ENCODE measurements at regions not wholly inside any gene's neighbourhood (a gene's known extent, or its start where the extent isn't known, plus 50 kb on each side); places are given as distances from the start of the nearest gene placed in this dataset.

DNA sequence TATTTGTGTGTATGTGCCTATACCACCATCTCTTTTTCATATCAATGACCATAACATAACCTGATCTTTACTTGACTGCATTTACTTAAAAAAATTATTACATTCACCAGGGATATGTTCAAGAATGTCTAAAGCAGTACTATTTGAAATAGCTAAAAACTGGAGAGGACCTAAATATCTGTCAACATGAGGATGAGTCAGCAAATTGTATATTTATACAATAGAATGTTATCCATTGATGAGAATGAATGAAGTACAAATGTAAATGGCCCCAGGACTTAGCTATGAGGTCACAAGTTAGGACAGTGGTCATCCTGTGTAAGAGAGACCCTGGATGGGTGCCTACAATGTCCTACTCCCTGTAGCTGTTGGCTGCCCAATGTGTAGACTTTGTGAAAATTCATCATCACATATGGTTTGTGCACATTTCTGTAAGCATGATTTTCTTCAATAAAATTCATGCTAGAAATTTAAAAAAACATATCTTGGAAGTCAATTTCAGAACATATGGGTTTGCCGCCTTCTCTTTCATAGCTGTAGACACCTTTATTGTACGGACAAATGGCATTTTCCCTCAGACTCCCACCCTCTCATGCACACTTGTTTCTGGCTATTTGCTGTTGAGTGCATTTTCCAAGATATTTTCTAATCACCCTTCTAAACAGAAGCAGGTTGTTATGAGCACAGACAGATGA lies 202.4 kb downstream of the CDH26 start:
- Histone ChIP-seq H3K36me3 (ENCODE audit: low read depth) (no peaks in the 10 kb centered on the region), H3K4me3 (no peak overlapping the region), H3K4me1 (ENCODE audit: low read depth) (no peaks in the 10 kb centered on the region), H3K9me3 (no peaks in the 10 kb centered on the region)
- no peak for ATAC-seq
- intact Hi-C loops (cut with DNase I, micrococcal nuclease): no loop called here
- no peak for DNase-seq
- TF ChIP-seq, protein P1, sequence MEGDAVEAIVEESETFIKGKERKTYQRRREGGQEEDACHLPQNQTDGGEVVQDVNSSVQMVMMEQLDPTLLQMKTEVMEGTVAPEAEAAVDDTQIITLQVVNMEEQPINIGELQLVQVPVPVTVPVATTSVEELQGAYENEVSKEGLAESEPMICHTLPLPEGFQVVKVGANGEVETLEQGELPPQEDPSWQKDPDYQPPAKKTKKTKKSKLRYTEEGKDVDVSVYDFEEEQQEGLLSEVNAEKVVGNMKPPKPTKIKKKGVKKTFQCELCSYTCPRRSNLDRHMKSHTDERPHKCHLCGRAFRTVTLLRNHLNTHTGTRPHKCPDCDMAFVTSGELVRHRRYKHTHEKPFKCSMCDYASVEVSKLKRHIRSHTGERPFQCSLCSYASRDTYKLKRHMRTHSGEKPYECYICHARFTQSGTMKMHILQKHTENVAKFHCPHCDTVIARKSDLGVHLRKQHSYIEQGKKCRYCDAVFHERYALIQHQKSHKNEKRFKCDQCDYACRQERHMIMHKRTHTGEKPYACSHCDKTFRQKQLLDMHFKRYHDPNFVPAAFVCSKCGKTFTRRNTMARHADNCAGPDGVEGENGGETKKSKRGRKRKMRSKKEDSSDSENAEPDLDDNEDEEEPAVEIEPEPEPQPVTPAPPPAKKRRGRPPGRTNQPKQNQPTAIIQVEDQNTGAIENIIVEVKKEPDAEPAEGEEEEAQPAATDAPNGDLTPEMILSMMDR (IDR thresholded peaks at IDR 0.05): no peak

GRCh38 chr20:60167812-60168211 lies 209.6 kb downstream of the CDH26 start:
- ATAC-seq (no peak), DNase-seq (no peak)
- TF ChIP-seq, protein P1 (IDR thresholded peaks at IDR 0.05): no peak
- intact Hi-C loops (cut with DNase I, micrococcal nuclease): no loop called here
- H3K4me3 ChIP-seq: no peak overlapping the region
- no peaks in the 10 kb centered on the region for H3K4me1 ChIP-seq (ENCODE audit: low read depth)
- no peaks in the 10 kb centered on the region for H3K9me3 ChIP-seq
- no peaks in the 10 kb centered on the region for H3K36me3 ChIP-seq (ENCODE audit: low read depth)

DNA sequence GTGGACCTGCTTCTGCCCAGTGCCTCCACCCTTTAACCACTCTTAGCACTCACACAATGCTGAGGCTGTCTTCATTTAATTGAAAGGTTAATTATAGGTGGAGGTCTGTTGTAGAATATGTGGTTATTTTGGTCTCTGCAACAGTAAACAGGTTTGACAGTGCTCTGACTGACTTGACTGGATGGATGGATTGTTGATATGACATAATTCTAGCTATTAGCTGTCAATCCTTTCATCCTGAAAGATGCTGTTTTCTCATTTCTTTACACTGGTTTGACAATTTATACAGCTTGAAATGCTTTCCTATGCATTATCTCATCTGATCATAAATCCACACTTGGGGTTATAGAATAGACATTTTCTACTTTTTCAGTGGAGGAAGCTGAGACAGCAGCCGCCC lies 210.7 kb downstream of the CDH26 start:
- no peak for DNase-seq
- intact Hi-C loops (cut with DNase I, micrococcal nuclease): no loop called here

DNA sequence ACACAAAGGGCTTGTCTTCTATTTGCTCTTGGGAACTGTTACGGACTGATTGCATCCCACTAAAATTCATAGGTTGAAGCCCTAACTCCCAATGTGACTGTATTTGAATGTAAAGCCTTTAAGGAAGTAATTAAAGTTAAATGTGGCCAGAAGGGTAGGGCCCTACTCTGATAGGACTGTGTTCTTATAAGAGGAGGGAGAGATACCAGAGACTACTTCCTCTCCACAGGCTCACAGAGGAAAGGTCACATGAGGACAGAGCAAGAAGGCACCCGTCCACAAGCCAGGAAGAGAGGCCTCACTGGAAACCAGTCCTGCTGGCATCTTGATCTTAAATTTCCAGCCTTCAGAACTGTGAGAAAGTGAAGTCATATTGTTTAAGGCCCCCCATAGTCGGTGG lies 211.9 kb downstream of the CDH26 start:
- intact Hi-C loops (cut with DNase I, micrococcal nuclease): no loop called here
- no peaks in the 10 kb centered on the region for H3K4me1 ChIP-seq (ENCODE audit: low read depth)
- TF ChIP-seq, protein P1 (IDR thresholded peaks at IDR 0.05): no peak
- no peak overlapping the region for H3K4me3 ChIP-seq
- H3K36me3 ChIP-seq (ENCODE audit: low read depth): no peaks in the 10 kb centered on the region
- DNase-seq (no peak), ATAC-seq (peak; percentile 59)
- no peaks in the 10 kb centered on the region for H3K9me3 ChIP-seq

More for the DNA sequence above, 210.7 kb downstream of the CDH26 start:
- no peaks in the 10 kb centered on the region for H3K36me3 ChIP-seq (ENCODE audit: low read depth)
- no peak for ATAC-seq
- TF ChIP-seq, protein P1 (IDR thresholded peaks at IDR 0.05): no peak
- H3K4me1 ChIP-seq (ENCODE audit: low read depth): no peaks in the 10 kb centered on the region
- H3K9me3 ChIP-seq: no peaks in the 10 kb centered on the region
- H3K4me3 ChIP-seq: no peak overlapping the region

- DNase-seq: no peak
- no peak for ATAC-seq
- intact Hi-C loops (cut with DNase I, micrococcal nuclease): no loop called here
Observed at GRCh38 chr20:60171313-60171712, 213.1 kb downstream of the CDH26 start.

More at GRCh38 chr20:60171313-60171712, 213.1 kb downstream of the CDH26 start:
- Histone ChIP-seq H3K4me3 (no peak overlapping the region), H3K4me1 (ENCODE audit: low read depth) (no peaks in the 10 kb centered on the region), H3K36me3 (ENCODE audit: low read depth) (no peaks in the 10 kb centered on the region), H3K9me3 (no peaks in the 10 kb centered on the region)
- TF ChIP-seq, protein P1 (IDR thresholded peaks at IDR 0.05): no peak
